ENCODE measurements at regions not wholly inside any gene's neighbourhood (a gene's known extent, or its start where the extent isn't known, plus 50 kb on each side); places are given as distances from the start of the nearest gene placed in this dataset.

DNA sequence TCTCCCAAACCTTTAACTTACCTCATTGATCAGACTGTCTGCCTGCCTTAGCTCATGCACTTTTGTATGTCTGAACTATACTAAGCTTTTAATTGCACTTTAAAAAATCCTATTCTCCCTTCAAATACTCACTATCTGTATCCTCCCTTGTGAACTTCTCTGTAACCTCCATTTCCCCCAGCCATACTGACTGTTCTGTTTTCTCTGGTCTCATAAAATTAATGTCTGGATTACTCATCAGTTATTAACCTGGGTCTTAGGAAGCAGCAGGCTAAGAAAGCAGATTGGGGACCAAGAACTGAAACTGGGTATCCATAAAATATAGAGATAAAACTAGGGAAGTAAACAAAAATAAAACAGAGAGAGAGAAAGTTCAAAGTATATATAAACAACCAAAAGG lies 469.3 kb upstream of the MAN1A1 start:
- DNase-seq: no peak
- Histone ChIP-seq H3K36me3 (no peaks in the 10 kb centered on the region), H3K27ac (no peak overlapping the region), H3K4me1 (no peaks in the 10 kb centered on the region), H3K4me3 (no peak overlapping the region), H3K27me3 (no peaks in the 10 kb centered on the region), H3K9me3 (no peaks in the 10 kb centered on the region)
- TF ChIP-seq, protein P1, sequence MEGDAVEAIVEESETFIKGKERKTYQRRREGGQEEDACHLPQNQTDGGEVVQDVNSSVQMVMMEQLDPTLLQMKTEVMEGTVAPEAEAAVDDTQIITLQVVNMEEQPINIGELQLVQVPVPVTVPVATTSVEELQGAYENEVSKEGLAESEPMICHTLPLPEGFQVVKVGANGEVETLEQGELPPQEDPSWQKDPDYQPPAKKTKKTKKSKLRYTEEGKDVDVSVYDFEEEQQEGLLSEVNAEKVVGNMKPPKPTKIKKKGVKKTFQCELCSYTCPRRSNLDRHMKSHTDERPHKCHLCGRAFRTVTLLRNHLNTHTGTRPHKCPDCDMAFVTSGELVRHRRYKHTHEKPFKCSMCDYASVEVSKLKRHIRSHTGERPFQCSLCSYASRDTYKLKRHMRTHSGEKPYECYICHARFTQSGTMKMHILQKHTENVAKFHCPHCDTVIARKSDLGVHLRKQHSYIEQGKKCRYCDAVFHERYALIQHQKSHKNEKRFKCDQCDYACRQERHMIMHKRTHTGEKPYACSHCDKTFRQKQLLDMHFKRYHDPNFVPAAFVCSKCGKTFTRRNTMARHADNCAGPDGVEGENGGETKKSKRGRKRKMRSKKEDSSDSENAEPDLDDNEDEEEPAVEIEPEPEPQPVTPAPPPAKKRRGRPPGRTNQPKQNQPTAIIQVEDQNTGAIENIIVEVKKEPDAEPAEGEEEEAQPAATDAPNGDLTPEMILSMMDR (IDR thresholded peaks at IDR 0.05): no peak
- intact Hi-C loops (cut with DNase I): no loop called here
- FAIRE-seq: no peak
- no peak for ATAC-seq

DNA sequence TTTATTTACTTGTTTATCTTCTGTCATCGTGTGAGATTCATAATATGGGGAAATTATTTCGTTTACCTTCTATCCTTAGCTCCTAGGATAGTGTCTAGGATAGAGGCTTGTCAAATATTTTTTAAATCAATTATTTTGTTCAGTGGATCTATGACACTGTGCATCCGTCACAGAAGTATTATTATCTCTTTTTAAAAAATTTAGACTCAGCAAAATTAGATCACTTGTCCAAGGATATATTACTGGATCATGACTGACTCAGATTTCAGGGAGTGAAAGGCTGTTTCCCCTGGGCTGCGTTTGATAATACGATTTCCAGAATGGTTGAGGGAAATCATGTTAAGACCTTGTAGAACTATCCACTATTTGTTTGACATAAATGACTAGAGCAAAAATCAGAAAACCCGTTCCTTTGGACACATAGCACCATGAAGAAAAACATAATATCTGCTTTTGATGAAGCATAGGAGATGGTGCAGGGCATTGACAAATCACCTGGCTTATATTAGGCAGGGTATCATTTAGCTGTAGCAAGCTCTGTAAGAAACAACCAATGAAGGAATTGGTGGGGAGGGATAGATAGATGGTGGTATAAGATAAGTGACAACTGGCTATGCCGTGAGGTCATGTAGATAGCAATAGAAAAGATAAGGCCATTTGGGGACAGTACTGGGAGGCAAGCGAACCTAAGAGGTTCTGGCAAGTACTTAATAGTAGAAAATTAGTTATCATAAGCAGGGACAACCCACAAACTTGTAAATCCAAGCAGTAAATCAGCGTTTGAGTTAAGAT lies 465.2 kb upstream of the MAN1A1 start:
- Histone ChIP-seq H3K36me3 (no peaks in the 10 kb centered on the region), H3K4me1 (no peaks in the 10 kb centered on the region), H3K4me3 (no peak overlapping the region), H3K27me3 (no peaks in the 10 kb centered on the region), H3K27ac (no peak overlapping the region), H3K9me3 (no peaks in the 10 kb centered on the region)
- FAIRE-seq: no peak
- DNase-seq: no peak
- TF ChIP-seq, protein P1 (IDR thresholded peaks at IDR 0.05): no peak
- WGBS, 2 donors: 81 to 82% methylated on average over 9 of the region's 9 CpGs
- no peak for ATAC-seq
- intact Hi-C loops (cut with DNase I): no loop called here

DNA sequence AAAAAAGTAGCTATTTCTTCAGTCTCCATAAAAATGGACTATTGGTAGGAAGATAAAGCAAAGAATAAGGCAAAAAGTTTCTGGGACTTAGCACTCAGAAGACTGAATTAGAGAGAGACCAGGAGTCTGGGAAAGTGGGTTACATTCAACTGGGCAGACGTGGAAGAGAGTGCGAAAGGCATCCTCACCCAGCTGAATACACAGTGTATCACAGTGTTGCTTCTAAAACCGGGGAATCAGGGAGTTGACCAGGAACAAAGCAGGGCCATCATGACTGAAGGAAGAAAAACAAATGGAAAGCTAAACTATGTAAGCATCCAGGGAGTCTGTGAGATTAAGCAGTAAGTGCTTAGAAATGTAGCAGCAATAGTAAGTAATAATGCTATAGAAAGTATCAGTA lies 452.9 kb upstream of the MAN1A1 start:
- WGBS, 2 donors: 73 to 77% methylated on average over 3 of the region's 3 CpGs
- intact Hi-C loops (cut with DNase I): no loop called here

DNA sequence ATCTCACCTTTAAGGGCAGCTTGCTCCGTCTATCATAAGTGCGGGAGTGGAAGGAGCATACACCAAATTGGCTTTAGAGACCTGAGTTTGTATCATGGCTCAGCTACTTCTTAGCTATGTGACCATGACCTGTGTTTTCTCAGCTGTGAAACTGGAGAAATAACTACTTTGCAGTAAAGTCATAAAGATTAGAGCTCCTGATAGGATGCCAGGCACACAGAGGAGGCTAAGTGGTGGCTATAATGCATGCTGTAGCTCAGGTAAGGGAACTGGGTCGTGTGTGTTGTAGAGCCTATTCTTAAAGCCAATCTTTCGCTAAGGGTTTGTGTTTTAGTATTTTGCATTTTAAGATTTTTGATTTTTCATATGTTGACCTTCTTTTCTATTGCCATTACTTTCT lies 451.5 kb upstream of the MAN1A1 start:
- TF ChIP-seq, protein P1 (IDR thresholded peaks at IDR 0.05): no peak
- intact Hi-C loops (cut with DNase I): no loop called here
- FAIRE-seq (no peak), DNase-seq (no peak), ATAC-seq (no peak)
- H3K9me3 ChIP-seq: no peaks in the 10 kb centered on the region
- no peaks in the 10 kb centered on the region for H3K36me3 ChIP-seq
- H3K27me3 ChIP-seq: no peaks in the 10 kb centered on the region
- 81% methylated on average over 4 of the region's 4 CpGs for WGBS, 2 donors
- H3K4me3 ChIP-seq: no peak overlapping the region
- no peaks in the 10 kb centered on the region for H3K4me1 ChIP-seq
- no peak overlapping the region for H3K27ac ChIP-seq

More for the DNA sequence above, 452.9 kb upstream of the MAN1A1 start:
- TF ChIP-seq, protein P1 (IDR thresholded peaks at IDR 0.05): no peak
- H3K36me3 ChIP-seq: no peaks in the 10 kb centered on the region
- ATAC-seq (no peak), FAIRE-seq (no peak), DNase-seq (no peak)
- no peak overlapping the region for H3K4me3 ChIP-seq
- H3K9me3 ChIP-seq: no peaks in the 10 kb centered on the region
- no peak overlapping the region for H3K27ac ChIP-seq
- H3K27me3 ChIP-seq: no peaks in the 10 kb centered on the region
- no peaks in the 10 kb centered on the region for H3K4me1 ChIP-seq

DNA sequence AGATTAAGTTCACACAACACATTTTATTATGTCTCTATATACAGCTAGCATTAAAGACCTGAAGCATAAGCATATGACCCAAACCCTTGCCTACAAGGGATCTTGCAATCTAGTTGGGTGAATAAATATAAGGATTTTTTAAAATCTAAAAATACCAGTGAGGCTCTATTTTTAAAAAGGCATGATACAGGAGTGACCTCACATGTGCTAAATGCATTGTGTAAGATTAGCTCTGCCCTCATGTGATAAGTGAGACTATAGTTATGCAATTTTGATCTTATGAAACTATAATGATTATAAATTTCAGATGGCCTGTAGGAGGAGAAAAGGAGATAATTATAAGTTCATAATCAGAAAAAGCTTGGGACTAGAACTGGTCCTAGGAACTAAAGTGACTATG lies 451.0 kb upstream of the MAN1A1 start:
- no peak overlapping the region for H3K27ac ChIP-seq
- FAIRE-seq (no peak), DNase-seq (no peak), ATAC-seq (no peak)
- no peaks in the 10 kb centered on the region for H3K4me1 ChIP-seq
- intact Hi-C loops (cut with DNase I): no loop called here
- TF ChIP-seq, protein P1 (IDR thresholded peaks at IDR 0.05): no peak
- no peaks in the 10 kb centered on the region for H3K27me3 ChIP-seq
- no peak overlapping the region for H3K4me3 ChIP-seq
- H3K9me3 ChIP-seq: no peaks in the 10 kb centered on the region
- no peaks in the 10 kb centered on the region for H3K36me3 ChIP-seq
